AG04450 (cell line): ENCODE measurements at regions not wholly inside any gene's neighbourhood (a gene's known extent, or its start where the extent isn't known, plus 50 kb on each side); places are given as distances from the start of the nearest gene placed in this dataset.

ENCODE experiments used
- CTCF ChIA-PET: fragments of 300-600, 350-600 bp; formaldehyde crosslinking; extraction: SDS; loops from one replicate; lab custom pipeline; 2022; ENCODE audit warnings: antibody characterized with exemption, inconsistent platforms; lab: Charles Lee
- POLR2A ChIA-PET: fragments of 350-600 bp; formaldehyde crosslinking; extraction: SDS; loops from one replicate; lab custom pipeline; 2021; ENCODE audit warnings: antibody characterized with exemption, inconsistent platforms; lab: Yijun Ruan, JAX
- DNase-seq: peaks from one replicate; pipeline ENCODE4 v3.0.0-alpha.2; 2011; ENCODE audit warnings: low read depth, low spot score
- H3K27ac ChIP-seq: one replicate; pipeline ENCODE4 v1.5.1; 2012; ENCODE audit warnings: low read depth, low read length, control low read depth
- H3K27me3 ChIP-seq: one replicate; pipeline ENCODE4 v1.6.0; 2012; ENCODE audit warnings: low read length; ENCODE audit not compliant: control insufficient read depth, insufficient read depth
- H3K4me3 ChIP-seq: 2 replicates; pipeline ENCODE4 v1.5.1; 2011; ENCODE audit warnings: mild to moderate bottlenecking, low read depth, low read length, control low read depth
- H3K9me3 ChIP-seq: 2 replicates; pipeline ENCODE4 v1.5.1; 2012; ENCODE audit warnings: low read length; ENCODE audit not compliant: control insufficient read depth, insufficient read depth
- TF ChIP-seq, protein P1 (sequence below): IDR thresholded peaks from 2 replicates; pipeline ENCODE4 v1.5.1; 2011; ENCODE audit warnings: low read depth, low read length, control low read depth, inconsistent platforms

- Histone ChIP-seq H3K9me3 (no peaks in the 10 kb centered on the region; the same call in 1 of the 2 replicates), H3K4me3 (no peak overlapping the region), H3K27me3 (no peaks in the 10 kb centered on the region), H3K27ac (peak overlapping the region; percentile 33)
- TF ChIP-seq, protein P1, sequence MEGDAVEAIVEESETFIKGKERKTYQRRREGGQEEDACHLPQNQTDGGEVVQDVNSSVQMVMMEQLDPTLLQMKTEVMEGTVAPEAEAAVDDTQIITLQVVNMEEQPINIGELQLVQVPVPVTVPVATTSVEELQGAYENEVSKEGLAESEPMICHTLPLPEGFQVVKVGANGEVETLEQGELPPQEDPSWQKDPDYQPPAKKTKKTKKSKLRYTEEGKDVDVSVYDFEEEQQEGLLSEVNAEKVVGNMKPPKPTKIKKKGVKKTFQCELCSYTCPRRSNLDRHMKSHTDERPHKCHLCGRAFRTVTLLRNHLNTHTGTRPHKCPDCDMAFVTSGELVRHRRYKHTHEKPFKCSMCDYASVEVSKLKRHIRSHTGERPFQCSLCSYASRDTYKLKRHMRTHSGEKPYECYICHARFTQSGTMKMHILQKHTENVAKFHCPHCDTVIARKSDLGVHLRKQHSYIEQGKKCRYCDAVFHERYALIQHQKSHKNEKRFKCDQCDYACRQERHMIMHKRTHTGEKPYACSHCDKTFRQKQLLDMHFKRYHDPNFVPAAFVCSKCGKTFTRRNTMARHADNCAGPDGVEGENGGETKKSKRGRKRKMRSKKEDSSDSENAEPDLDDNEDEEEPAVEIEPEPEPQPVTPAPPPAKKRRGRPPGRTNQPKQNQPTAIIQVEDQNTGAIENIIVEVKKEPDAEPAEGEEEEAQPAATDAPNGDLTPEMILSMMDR = peak; percentile 58
- CTCF ChIA-PET = interaction anchor here (0.6 to 2.6 kb wide), 9 partner anchors 9 to 1835 kb away, joined by 3 to 11 read pairs (median 3); no protein-coding TSS in a partner anchor
- POLR2A ChIA-PET = interaction anchor here (0.5 to 1.7 kb wide), 4 partner anchors 215 to 1635 kb away, joined by 3 to 5 read pairs (median 4); no protein-coding TSS in a partner anchor
- DNase-seq = peak; percentile 71
Measured at GRCh38 chr11:29333993-29334775, 682.6 kb downstream of the KCNA4 start.

DNA sequence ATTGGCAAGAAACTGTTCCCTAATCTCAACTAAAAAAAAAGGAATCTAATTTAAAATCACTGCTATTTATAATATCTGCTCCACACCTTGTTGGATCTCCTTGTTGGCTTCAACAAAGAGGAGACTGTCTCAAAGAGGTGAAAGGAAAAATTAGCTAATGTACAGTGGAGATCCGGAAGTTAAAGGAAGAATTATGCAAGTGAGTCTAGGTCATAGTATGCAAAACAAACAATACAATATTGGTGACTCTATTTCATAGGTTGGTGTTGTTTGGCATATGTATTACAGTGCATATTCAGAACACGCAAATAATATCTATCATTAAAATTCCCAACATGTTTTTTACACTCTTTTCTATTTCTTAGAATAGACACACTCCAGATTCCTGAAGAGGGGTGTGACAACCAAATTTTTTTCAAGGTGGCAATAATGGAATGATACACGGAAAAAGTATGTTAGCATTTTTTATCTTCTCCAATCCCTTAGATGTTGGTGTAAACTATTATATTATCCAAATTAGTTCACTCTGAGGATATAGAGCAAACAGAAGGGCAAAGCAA, 685.3 kb downstream of the KCNA4 start:
- H3K4me3 ChIP-seq = no peak overlapping the region
- H3K27me3 ChIP-seq = no peaks in the 10 kb centered on the region
- no peak overlapping the region for H3K27ac ChIP-seq
- ChIA-PET POLR2A (no interaction called here), CTCF (no interaction called here)
- no peak for DNase-seq
- H3K9me3 ChIP-seq = no peaks in the 10 kb centered on the region
- TF ChIP-seq, protein P1 = no peak

- Histone ChIP-seq H3K27ac (no peak overlapping the region), H3K27me3 (no peaks in the 10 kb centered on the region), H3K4me3 (no peak overlapping the region), H3K9me3 (no peaks in the 10 kb centered on the region)
- ChIA-PET POLR2A (interaction anchor here (0.6 to 1.7 kb wide), 3 partner anchors 47 to 1270 kb away, joined by 4 to 6 read pairs (median 5); no protein-coding TSS in a partner anchor), CTCF (interaction anchor here (0.6 to 3.2 kb wide), 44 partner anchors 8 to 1630 kb away, joined by 3 to 25 read pairs (median 4); no protein-coding TSS in a partner anchor)
- TF ChIP-seq, protein P1 = peak; percentile 83
- DNase-seq = peak; percentile 70
Measured at GRCh38 chr11:29328961-29329441, 687.8 kb downstream of the KCNA4 start.

GRCh38 chr11:29327891-29328290, 688.9 kb downstream of the KCNA4 start:
- ChIA-PET CTCF (interaction anchor here (0.6 to 3.2 kb wide), 22 partner anchors 15 to 1629 kb away, joined by 3 to 25 read pairs (median 4); no protein-coding TSS in a partner anchor), POLR2A (interaction anchor here (0.6 to 1.7 kb wide), 2 partner anchors 208 to 799 kb away, joined by 3 to 6 read pairs; no protein-coding TSS in a partner anchor)
- no peak overlapping the region for H3K4me3 ChIP-seq
- H3K27ac ChIP-seq = no peak overlapping the region
- TF ChIP-seq, protein P1 = no peak
- no peaks in the 10 kb centered on the region for H3K9me3 ChIP-seq
- no peaks in the 10 kb centered on the region for H3K27me3 ChIP-seq
- no peak for DNase-seq
